ENCODE measurements at regions not wholly inside any gene's neighbourhood (a gene's known extent, or its start where the extent isn't known, plus 50 kb on each side); places are given as distances from the start of the nearest gene placed in this dataset.

- in situ Hi-C loops (cut with MboI) (no loop called here), intact Hi-C loops (cut with micrococcal nuclease) (no loop called here)
- H3K36me3 ChIP-seq (ENCODE audit: control insufficient read depth, insufficient read depth, low read length): no peaks in the 10 kb centered on the region
- no peak overlapping the region for H2AFZ ChIP-seq (ENCODE audit: low read depth, low read length)
- no peaks in the 10 kb centered on the region for H3K4me1 ChIP-seq (replicated peaks in 1 of 2; ENCODE audit: control insufficient read depth in 2 of 2, insufficient read depth in 2 of 2, low read length in 2 of 2)
- no peaks in the 10 kb centered on the region for H3K79me2 ChIP-seq (ENCODE audit: control insufficient read depth, insufficient read depth, low read length)
- no peak overlapping the region for H3K4me2 ChIP-seq (ENCODE audit: insufficient read depth, low read length)
- no peak overlapping the region for H3K4me3 ChIP-seq
- BruUV-seq (replicated peaks): no TSS peak
- H3K27ac ChIP-seq (ENCODE audit: extremely low read depth, low read depth, low read length): no peak overlapping the region
- FAIRE-seq: no peak
- no peak overlapping the region for H3K9ac ChIP-seq (ENCODE audit: insufficient read depth in 1 of 2, low read depth in 2 of 2, low read length in 2 of 2)
- no peaks in the 10 kb centered on the region for H4K20me1 ChIP-seq (replicated peaks; ENCODE audit: control insufficient read depth, insufficient read depth, low read length)
- no peaks in the 10 kb centered on the region for H3K27me3 ChIP-seq (ENCODE audit: control insufficient read depth in 2 of 2, insufficient read depth in 2 of 2, low read length in 2 of 2)
- no peaks in the 10 kb centered on the region for H3K9me1 ChIP-seq (ENCODE audit: control insufficient read depth, insufficient read depth, low read length)
- DNase-seq (ENCODE audit: extremely low read depth in 1 of 4, low spot score in 3 of 4): no peak
- no peak for ATAC-seq
- WGBS (ENCODE audit: insufficient coverage, low coverage, missing lambda C conversion rate): 0% methylated on average over 3 of the region's 3 CpGs
- ChIA-PET POLR2A (no interaction called here), CTCF (ENCODE audit: low intra/inter-chr PET ratio) (no interaction called here)
- H3K9me3 ChIP-seq (replicated peaks; ENCODE audit: control insufficient read depth, insufficient read depth, low read depth, low read length): no peaks in the 10 kb centered on the region
- TF ChIP-seq CREB5 (CRISPR knock-in tag; IDR thresholded peaks at IDR 0.05) (no peak), IFI16 (CRISPR knock-in tag; IDR thresholded peaks at IDR 0.05) (no peak), SRSF1 (IDR thresholded peaks at IDR 0.05; ENCODE audit: low read depth, low read length) (no peak), ARHGAP35 (IDR thresholded peaks at IDR 0.05; ENCODE audit: partially characterized antibody) (no peak), HIVEP1 (CRISPR knock-in tag; IDR thresholded peaks at IDR 0.05) (no peak), UBTF (IDR thresholded peaks at IDR 0.05; ENCODE audit: borderline replicate concordance in 1 of 2, low read depth in 2 of 2, low read length in 2 of 2) (no peak), KDM1A (IDR thresholded peaks at IDR 0.05) (no peak), GATAD2B (IDR thresholded peaks at IDR 0.05; ENCODE audit: borderline replicate concordance) (no peak), SOX6 (IDR thresholded peaks at IDR 0.05) (no peak), SAFB2 (IDR thresholded peaks at IDR 0.05; ENCODE audit: borderline replicate concordance, low read depth, low read length, severe bottlenecking) (no peak), MTA3 (IDR thresholded peaks at IDR 0.05; ENCODE audit: borderline replicate concordance) (no peak), XRCC5 (IDR thresholded peaks at IDR 0.05; ENCODE audit: low read depth, low read length) (no peak), FOXK1 (CRISPR knock-in tag; IDR thresholded peaks at IDR 0.05; ENCODE audit: borderline replicate concordance) (no peak), FOXJ2 (tag; IDR thresholded peaks at IDR 0.05) (no peak)
- TF ChIP-seq, protein P1, sequence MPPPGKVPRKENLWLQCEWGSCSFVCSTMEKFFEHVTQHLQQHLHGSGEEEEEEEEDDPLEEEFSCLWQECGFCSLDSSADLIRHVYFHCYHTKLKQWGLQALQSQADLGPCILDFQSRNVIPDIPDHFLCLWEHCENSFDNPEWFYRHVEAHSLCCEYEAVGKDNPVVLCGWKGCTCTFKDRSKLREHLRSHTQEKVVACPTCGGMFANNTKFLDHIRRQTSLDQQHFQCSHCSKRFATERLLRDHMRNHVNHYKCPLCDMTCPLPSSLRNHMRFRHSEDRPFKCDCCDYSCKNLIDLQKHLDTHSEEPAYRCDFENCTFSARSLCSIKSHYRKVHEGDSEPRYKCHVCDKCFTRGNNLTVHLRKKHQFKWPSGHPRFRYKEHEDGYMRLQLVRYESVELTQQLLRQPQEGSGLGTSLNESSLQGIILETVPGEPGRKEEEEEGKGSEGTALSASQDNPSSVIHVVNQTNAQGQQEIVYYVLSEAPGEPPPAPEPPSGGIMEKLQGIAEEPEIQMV (tag; conservative IDR thresholded peaks at IDR 0.05; ENCODE audit: low read depth): no peak
- TF ChIP-seq, protein P2, sequence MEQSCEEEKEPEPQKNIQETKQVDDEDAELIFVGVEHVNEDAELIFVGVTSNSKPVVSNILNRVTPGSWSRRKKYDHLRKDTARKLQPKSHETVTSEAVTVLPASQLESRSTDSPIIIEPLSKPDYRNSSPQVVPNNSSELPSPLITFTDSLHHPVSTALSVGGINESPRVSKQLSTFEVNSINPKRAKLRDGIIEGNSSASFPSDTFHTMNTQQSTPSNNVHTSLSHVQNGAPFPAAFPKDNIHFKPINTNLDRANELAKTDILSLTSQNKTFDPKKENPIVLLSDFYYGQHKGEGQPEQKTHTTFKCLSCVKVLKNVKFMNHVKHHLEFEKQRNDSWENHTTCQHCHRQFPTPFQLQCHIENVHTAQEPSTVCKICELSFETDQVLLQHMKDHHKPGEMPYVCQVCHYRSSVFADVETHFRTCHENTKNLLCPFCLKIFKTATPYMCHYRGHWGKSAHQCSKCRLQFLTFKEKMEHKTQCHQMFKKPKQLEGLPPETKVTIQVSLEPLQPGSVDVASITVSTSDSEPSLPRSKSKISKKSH (CRISPR knock-in tag; IDR thresholded peaks at IDR 0.05): no peak
These were observed 547.3 kb upstream of the C9orf72 start for GRCh38 chr9:28120626-28121025.

Data from K562 (cell line).